HepG2 (cell line): ENCODE measurements at regions not wholly inside any gene's neighbourhood (a gene's known extent, or its start where the extent isn't known, plus 50 kb on each side); places are given as distances from the start of the nearest gene placed in this dataset.

ENCODE experiments used
- ATAC-seq: fragments of 200-7000 bp; cut with Tn5 transposase; 3 replicates; pipeline ENCODE4 v1.9.1; 2020; ENCODE audit warnings: mild to moderate bottlenecking, moderate library complexity
- BruUV-seq: library from RNA; stranded (reverse); fragments of 400-500 nt; replicated peaks from 2 replicates; lab custom pipeline; 2021; lab: Mats Ljungman, UMichigan
- CTCF ChIA-PET: fragments of 300-600 bp; formaldehyde crosslinking; extraction: SDS; loops from one replicate; lab custom pipeline; 2021; ENCODE audit warnings: low total read pairs, inconsistent platforms, low intra/inter-chr PET ratio; lab: Yijun Ruan, JAX
- POLR2A ChIA-PET: fragments of 350-600 bp; sonication (Branson Sonifier 250); formaldehyde crosslinking; loops from one replicate; lab custom pipeline; 2020; ENCODE audit warnings: antibody characterized with exemption, inconsistent platforms; lab: Yijun Ruan, JAX
- DNase-seq: peaks from one replicate; pipeline ENCODE4 v3.0.0-alpha.2; 2015; ENCODE audit warnings: low spot score
- FAIRE-seq: peaks from 3 replicates; lab custom pipeline; 2011; peaks lifted over from hg19 to GRCh38; lab: Jason Lieb, UNC
- H2AFZ ChIP-seq: one replicate; pipeline ENCODE4 v1.6.1; 2011; ENCODE audit warnings: low read length, inconsistent platforms
- H3K27ac ChIP-seq: fragments of 300-600 bp; 3 replicates; pipeline ENCODE4 v1.8.0; 2011; ENCODE audit warnings: mixed run types, mild to moderate bottlenecking, mixed read lengths, low read length, inconsistent platforms; ENCODE audit not compliant: insufficient read depth; ENCODE audit errors: extremely low read length
- H3K27me3 ChIP-seq, 2 experiments: fragments of 200-600 bp in 1 of 2; 2 replicates in 1 of 2; 3 replicates in 1 of 2; pipeline versions ENCODE4 v1.6.0 to v1.8.0; 2011; ENCODE audit warnings: low read length in 2 of 2, mild to moderate bottlenecking in 2 of 2, moderate library complexity in 2 of 2, inconsistent platforms in 1 of 2; ENCODE audit not compliant: insufficient read depth in 2 of 2, control insufficient read depth in 1 of 2
- H3K36me3 ChIP-seq, 2 experiments: fragments of 200-600 bp in 1 of 2; replicated peaks in 1 of 2; 2 replicates in 1 of 2; 3 replicates in 1 of 2; pipeline versions ENCODE4 v1.5.1 to v1.8.0; 2011; ENCODE audit warnings: low read length in 2 of 2, inconsistent platforms in 1 of 2; ENCODE audit not compliant: insufficient read depth in 2 of 2, control insufficient read depth in 1 of 2
- H3K4me1 ChIP-seq: 2 replicates; pipeline ENCODE4 v1.5.1; 2012; ENCODE audit warnings: low read length, inconsistent platforms; ENCODE audit not compliant: insufficient read depth
- H3K4me2 ChIP-seq: 2 replicates; pipeline ENCODE4 v1.6.0; 2011; ENCODE audit warnings: low read depth, low read length, inconsistent platforms
- H3K4me3 ChIP-seq, 3 experiments: fragments of 200-600 bp in 1 of 3; sonication (generic), shearing (Covaris generic) in 1 of 3; replicated peaks in 1 of 3; 2 replicates each; pipeline ENCODE4 v1.5.1; 2011 to 2016; ENCODE audit warnings: low read length in 3 of 3, inconsistent platforms in 2 of 3, low read depth in 2 of 3, mild to moderate bottlenecking in 2 of 3, control low read depth in 1 of 3, mixed read lengths in 1 of 3; ENCODE audit not compliant: insufficient read depth in 1 of 3
- H3K79me2 ChIP-seq: one replicate; pipeline ENCODE4 v1.6.1; 2011; ENCODE audit warnings: low read length, inconsistent platforms; ENCODE audit not compliant: insufficient read depth
- H3K9ac ChIP-seq: 2 replicates; pipeline ENCODE4 v1.6.0; 2011; ENCODE audit warnings: mild to moderate bottlenecking, low read depth, low read length, inconsistent platforms; ENCODE audit not compliant: insufficient read depth
- H3K9me3 ChIP-seq: 2 replicates; pipeline ENCODE4 v1.5.1; 2012; ENCODE audit warnings: mild to moderate bottlenecking, low read length
- H4K20me1 ChIP-seq: 2 replicates; pipeline ENCODE4 v1.6.0; 2011; ENCODE audit warnings: inconsistent platforms, mild to moderate bottlenecking, low read length, moderate library complexity; ENCODE audit not compliant: insufficient read depth
- BRCA1 ChIP-seq: sonication (generic); formaldehyde crosslinking; IDR thresholded peaks from 2 replicates; pipeline ENCODE4 v1.4.0; 2020; ENCODE audit warnings: missing genetic modification reagents
- HCFC1 ChIP-seq: fragments of 150-350 bp; IDR thresholded peaks from 2 replicates; pipeline ENCODE4 v1.6.1; 2014; ENCODE audit warnings: low read depth, low read length
- HES4 ChIP-seq: sonication (generic); formaldehyde crosslinking; IDR thresholded peaks from 2 replicates; pipeline ENCODE4 v1.9.0; 2021; ENCODE audit warnings: mild to moderate bottlenecking, missing genetic modification reagents, borderline replicate concordance
- HHEX ChIP-seq: IDR thresholded peaks from 2 replicates; pipeline ENCODE4 v1.6.1; 2016; ENCODE audit warnings: control low read depth
- NFKBIZ ChIP-seq: IDR thresholded peaks from 2 replicates; pipeline ENCODE4 v1.6.1; 2018; ENCODE audit warnings: missing genetic modification reagents, missing compliant biosample characterization
- SUZ12 ChIP-seq: fragments of 150-350 bp; IDR thresholded peaks from 2 replicates; pipeline ENCODE4 v1.6.1; 2014; ENCODE audit warnings: low read depth, low read length
- U2AF2 ChIP-seq: fragments of 200-400 bp; formaldehyde crosslinking; IDR thresholded peaks from 2 replicates; pipeline ENCODE4 v1.6.1; 2017; ENCODE audit warnings: low read depth, mild to moderate bottlenecking, low read length
- ZNF20 ChIP-seq: sonication (generic); formaldehyde crosslinking; IDR thresholded peaks from 2 replicates; pipeline ENCODE4 v1.4.0; 2020; ENCODE audit warnings: mild to moderate bottlenecking, moderate library complexity, missing genetic modification reagents
- ZNF251 ChIP-seq: sonication (generic); formaldehyde crosslinking; IDR thresholded peaks from 2 replicates; pipeline ENCODE4 v1.9.0; 2021; ENCODE audit warnings: mild to moderate bottlenecking, missing genetic modification reagents
- ZNF788 ChIP-seq: sonication (generic); formaldehyde crosslinking; IDR thresholded peaks from 2 replicates; pipeline ENCODE4 v1.5.0; 2020; ENCODE audit warnings: mild to moderate bottlenecking, missing genetic modification reagents, borderline replicate concordance
- WGBS: methylation state at CpG from one replicate; pipeline ENCODE4 v1.1.6; 2017; ENCODE audit warnings: low lambda C conversion rate; 5-methylcytosine and 5-hydroxymethylcytosine counted together
- in situ Hi-C: cut with HindIII; loops from 2 replicates; pipeline ENCODE4 v1.10.0; 2017; ENCODE audit warnings: low pct_unique_long_range_greater_than_20kb; ENCODE audit not compliant: extremely low pct_ligation_motif_present
- intact Hi-C: fragments of 100-400 bp; cut with micrococcal nuclease; formaldehyde crosslinking; loops from one replicate; pipeline ENCODE4 v1.10.0; 2022; ENCODE audit not compliant: unreplicated experiment
- TF ChIP-seq, protein P1 (sequence below): sonication (generic); formaldehyde crosslinking; conservative IDR thresholded peaks from 2 replicates; pipeline ENCODE4 v1.4.0; 2020; ENCODE audit warnings: missing genetic modification reagents

DNA sequence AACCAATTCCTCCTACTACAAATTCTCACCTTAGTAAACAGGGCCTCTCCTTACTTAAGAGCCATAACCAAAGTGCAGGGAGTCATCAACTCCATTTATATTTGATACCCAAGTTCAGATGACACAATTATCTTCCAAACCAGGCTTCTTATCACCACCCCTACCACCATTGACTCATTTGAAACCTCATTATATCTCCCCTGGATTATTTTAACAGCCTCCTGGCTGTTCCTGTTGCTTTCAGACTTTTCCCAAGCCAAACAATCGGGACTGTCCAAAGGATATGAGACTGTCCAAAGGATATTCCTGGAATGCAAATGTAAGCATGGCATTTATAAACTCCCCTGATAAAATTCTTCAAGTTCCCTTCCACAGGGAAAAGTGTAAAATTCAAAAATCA, 394.3 kb downstream of the MAFB start:
- intact Hi-C loops (no loop called here), in situ Hi-C loops (no loop called here)
- no peaks in the 10 kb centered on the region for H3K27me3 ChIP-seq
- DNase-seq (no peak), FAIRE-seq (no peak), ATAC-seq (no peak)
- POLR2A ChIA-PET = no interaction called here
- no peaks in the 10 kb centered on the region for H3K4me1 ChIP-seq
- no peaks in the 10 kb centered on the region for H3K36me3 ChIP-seq
- CTCF ChIA-PET = no interaction called here
- BruUV-seq = no TSS peak
- no peak overlapping the region for H2AFZ ChIP-seq
- no peak overlapping the region for H3K27ac ChIP-seq
- H3K9me3 ChIP-seq = no peaks in the 10 kb centered on the region
- H3K4me2 ChIP-seq = no peak overlapping the region
- TF ChIP-seq HES4 (CRISPR knock-in tag) (no peak), ZNF788 (CRISPR knock-in tag) (no peak), ZNF20 (CRISPR knock-in tag) (no peak), ZNF251 (CRISPR knock-in tag) (no peak), U2AF2 (no peak), SUZ12 (no peak), NFKBIZ (CRISPR knock-in tag) (no peak), HCFC1 (no peak), BRCA1 (CRISPR knock-in tag) (no peak), HHEX (CRISPR knock-in tag) (no peak)
- TF ChIP-seq, protein P1, sequence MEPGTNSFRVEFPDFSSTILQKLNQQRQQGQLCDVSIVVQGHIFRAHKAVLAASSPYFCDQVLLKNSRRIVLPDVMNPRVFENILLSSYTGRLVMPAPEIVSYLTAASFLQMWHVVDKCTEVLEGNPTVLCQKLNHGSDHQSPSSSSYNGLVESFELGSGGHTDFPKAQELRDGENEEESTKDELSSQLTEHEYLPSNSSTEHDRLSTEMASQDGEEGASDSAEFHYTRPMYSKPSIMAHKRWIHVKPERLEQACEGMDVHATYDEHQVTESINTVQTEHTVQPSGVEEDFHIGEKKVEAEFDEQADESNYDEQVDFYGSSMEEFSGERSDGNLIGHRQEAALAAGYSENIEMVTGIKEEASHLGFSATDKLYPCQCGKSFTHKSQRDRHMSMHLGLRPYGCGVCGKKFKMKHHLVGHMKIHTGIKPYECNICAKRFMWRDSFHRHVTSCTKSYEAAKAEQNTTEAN = no peak
- WGBS = 0% methylated on average over 1 of the region's 1 CpG
- H3K4me3 ChIP-seq = no peak overlapping the region
- H4K20me1 ChIP-seq = no peaks in the 10 kb centered on the region
- H3K79me2 ChIP-seq = no peaks in the 10 kb centered on the region
- no peak overlapping the region for H3K9ac ChIP-seq
